SH-SY5Y (cell line): ENCODE measurements at regions not wholly inside any gene's neighbourhood (a gene's known extent, or its start where the extent isn't known, plus 50 kb on each side); places are given as distances from the start of the nearest gene placed in this dataset.

Experiments used
- GATA2 ChIP-seq: IDR thresholded peaks from 2 replicates; pipeline ENCODE4 v1.6.1; 2011; ENCODE audit warnings: mild to moderate bottlenecking, low read depth, low read length
- GATA3 ChIP-seq: IDR thresholded peaks from 2 replicates; pipeline ENCODE4 v1.6.1; 2011; ENCODE audit warnings: low read depth, mild to moderate bottlenecking, low read length, moderate library complexity

DNA sequence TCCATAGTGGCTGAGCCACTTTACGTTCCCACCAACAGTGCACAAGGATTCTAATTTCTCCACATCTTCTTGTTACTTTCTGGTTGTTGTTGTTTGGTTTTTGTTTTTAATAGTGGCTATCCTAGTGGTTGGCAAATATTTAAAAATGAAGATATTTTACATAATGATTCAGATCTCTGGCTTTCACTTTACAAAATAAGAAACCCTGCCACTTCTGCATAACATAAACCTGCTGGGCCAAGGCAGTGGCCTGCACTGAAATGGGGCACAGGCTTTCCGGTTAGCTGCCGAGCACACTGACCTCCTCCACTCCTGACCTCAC is 320.4 kb downstream of the RPS6KC1 start:
- TF ChIP-seq GATA2 (no peak), GATA3 (no peak)
